AG10803 (cell line): ENCODE measurements at regions not wholly inside any gene's neighbourhood (a gene's known extent, or its start where the extent isn't known, plus 50 kb on each side); places are given as distances from the start of the nearest gene placed in this dataset.

Experiments used
- DNase-seq: peaks from one replicate; pipeline ENCODE4 v3.0.0; 2010; ENCODE audit warnings: low read depth
- H3K4me3 ChIP-seq: 2 replicates; pipeline ENCODE4 v1.5.1; 2011; ENCODE audit warnings: mild to moderate bottlenecking, low read length, control low read depth
- TF ChIP-seq, protein P1 (sequence below): conservative IDR thresholded peaks from 2 replicates; pipeline ENCODE4 v1.5.1; 2011; ENCODE audit warnings: mild to moderate bottlenecking, low read length, control low read depth, inconsistent platforms

DNA sequence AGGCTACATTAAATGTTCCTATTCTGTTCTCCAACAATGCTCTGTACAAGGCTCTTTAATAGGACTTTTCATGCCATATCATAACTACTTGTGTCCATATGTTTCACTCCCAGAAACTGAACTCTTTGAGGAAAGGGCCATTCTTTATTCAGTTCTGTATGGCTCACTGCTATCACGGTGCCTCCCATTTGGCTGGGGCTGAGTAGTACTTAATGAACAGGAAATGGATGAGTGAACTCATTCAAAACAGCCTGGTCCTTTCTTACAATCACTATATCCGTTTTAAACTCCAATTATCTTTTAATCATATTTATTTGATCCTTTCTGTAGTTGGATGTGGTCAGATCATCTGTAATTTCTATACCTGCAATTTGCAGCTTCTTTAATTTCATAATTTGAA is 410.6 kb downstream of the TBC1D4 start:
- no peak overlapping the region for H3K4me3 ChIP-seq
- TF ChIP-seq, protein P1, sequence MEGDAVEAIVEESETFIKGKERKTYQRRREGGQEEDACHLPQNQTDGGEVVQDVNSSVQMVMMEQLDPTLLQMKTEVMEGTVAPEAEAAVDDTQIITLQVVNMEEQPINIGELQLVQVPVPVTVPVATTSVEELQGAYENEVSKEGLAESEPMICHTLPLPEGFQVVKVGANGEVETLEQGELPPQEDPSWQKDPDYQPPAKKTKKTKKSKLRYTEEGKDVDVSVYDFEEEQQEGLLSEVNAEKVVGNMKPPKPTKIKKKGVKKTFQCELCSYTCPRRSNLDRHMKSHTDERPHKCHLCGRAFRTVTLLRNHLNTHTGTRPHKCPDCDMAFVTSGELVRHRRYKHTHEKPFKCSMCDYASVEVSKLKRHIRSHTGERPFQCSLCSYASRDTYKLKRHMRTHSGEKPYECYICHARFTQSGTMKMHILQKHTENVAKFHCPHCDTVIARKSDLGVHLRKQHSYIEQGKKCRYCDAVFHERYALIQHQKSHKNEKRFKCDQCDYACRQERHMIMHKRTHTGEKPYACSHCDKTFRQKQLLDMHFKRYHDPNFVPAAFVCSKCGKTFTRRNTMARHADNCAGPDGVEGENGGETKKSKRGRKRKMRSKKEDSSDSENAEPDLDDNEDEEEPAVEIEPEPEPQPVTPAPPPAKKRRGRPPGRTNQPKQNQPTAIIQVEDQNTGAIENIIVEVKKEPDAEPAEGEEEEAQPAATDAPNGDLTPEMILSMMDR = no peak
- no peak for DNase-seq

GRCh38 chr13:75061909-75062308 is 420.1 kb downstream of the TBC1D4 start:
- DNase-seq = no peak
- TF ChIP-seq, protein P1 = no peak
- H3K4me3 ChIP-seq = no peak overlapping the region

DNA sequence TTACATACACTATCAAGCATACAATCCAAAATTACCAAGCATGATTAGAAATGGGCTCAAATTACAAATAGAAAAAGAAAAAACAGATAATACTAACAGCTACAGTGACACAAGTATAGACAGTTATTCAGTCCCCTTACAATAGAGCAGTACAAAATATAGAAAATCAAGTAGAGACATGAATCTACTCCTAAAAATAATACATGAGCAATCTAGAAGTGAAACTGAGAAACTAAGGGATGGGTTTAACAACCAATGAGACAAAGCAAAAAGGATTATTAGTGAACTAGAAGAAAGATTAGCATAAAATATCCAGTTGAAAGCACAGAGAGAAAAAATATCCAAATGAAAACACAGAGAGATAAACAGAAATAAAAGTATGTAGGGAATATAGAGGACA is 426.7 kb downstream of the TBC1D4 start:
- H3K4me3 ChIP-seq = no peak overlapping the region
- TF ChIP-seq, protein P1 = no peak
- DNase-seq = no peak

DNA sequence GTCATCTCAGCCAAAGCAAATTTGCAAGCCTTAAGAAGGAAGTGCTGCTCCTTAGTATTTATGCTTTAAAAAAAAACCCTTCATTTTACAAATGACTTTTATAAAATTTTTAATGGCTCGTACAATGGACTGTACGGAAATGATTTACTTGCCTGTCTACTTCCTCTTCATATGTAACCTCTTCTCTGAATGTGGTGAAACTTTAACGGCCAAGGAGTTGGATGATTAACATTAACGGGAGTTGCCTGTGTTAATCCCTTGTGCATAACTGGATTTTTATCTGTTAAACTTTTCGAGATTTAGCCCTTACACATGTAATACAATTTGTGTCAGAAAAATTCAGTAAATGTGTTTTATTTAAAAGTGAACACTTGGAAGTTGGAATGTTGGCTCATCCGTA is 429.4 kb downstream of the TBC1D4 start:
- no peak for DNase-seq
- no peak overlapping the region for H3K4me3 ChIP-seq
- TF ChIP-seq, protein P1 = no peak

DNA sequence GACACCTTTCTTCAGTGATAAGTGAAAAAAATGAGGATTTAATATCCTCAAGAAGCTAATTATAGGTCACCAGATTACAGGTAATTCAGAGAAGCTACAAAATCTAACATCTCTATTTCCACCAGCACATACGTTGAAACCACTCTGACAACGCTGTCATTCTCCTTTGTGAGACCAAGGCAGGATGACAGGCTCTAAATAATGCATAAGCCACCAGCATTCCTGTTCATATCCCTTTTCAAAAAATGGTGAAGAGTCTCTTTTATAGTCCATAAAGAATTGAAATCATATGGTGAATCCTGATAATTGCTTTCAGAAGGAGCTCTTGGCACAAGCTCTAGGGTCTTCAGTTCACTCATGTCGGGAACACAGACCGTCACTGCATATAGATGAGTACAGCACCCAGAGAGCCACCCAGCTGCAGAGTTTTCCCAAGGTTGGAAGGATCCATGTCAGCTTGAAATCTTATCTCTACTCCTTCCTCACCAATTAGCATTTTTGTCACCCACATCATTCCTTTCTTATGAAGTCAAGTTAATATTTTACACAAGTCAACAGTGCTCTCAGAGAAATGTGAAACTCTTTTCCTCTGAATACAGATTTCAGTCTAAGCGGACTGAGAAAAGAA is 431.4 kb downstream of the TBC1D4 start:
- peak; percentile 64 for DNase-seq
- TF ChIP-seq, protein P1 = no peak

GRCh38 chr13:75049735-75050335 is 432.1 kb downstream of the TBC1D4 start:
- DNase-seq = no peak
- no peak overlapping the region for H3K4me3 ChIP-seq
- TF ChIP-seq, protein P1 = no peak

More for the DNA sequence above, 431.4 kb downstream of the TBC1D4 start:
- H3K4me3 ChIP-seq = 0 out of 2 replicates have a peak overlapping the region, but pooled peaks have one; percentile 4

- TF ChIP-seq, protein P1 = no peak
- no peak overlapping the region for H3K4me3 ChIP-seq
- DNase-seq = no peak
Measured at GRCh38 chr13:75042807-75043206, 439.2 kb downstream of the TBC1D4 start.
